Adrenal gland (tissue), 5 donors: ENCODE measurements at regions not wholly inside any gene's neighbourhood (a gene's known extent, or its start where the extent isn't known, plus 50 kb on each side); places are given as distances from the start of the nearest gene placed in this dataset.

ENCODE experiments used
- POLR2A ChIP-seq, 2 donors: fragments of 450-650 bp; IDR thresholded peaks; one replicate each; pipeline ENCODE4 v1.6.1; 2017; ENCODE audit warnings: antibody characterized with exemption in 2 of 2, mild to moderate bottlenecking in 2 of 2, moderate library complexity in 1 of 2
- TF ChIP-seq, protein P1 (sequence below), 6 experiments: fragments of 450-650 bp in 4 of 6; fragments of 200-600 bp in 2 of 6; sonication (generic) in 1 of 6; IDR thresholded peaks; 1 replicate in 5 of 6; 2 replicates in 1 of 6; pipeline versions ENCODE4 v1.5.1 to v1.8.0; 2016 to 2021; ENCODE audit warnings: antibody characterized with exemption in 6 of 6, mild to moderate bottlenecking in 2 of 6, moderate library complexity in 1 of 6
- donor health status: DM: no; HTN: no; CAD: no.

DNA sequence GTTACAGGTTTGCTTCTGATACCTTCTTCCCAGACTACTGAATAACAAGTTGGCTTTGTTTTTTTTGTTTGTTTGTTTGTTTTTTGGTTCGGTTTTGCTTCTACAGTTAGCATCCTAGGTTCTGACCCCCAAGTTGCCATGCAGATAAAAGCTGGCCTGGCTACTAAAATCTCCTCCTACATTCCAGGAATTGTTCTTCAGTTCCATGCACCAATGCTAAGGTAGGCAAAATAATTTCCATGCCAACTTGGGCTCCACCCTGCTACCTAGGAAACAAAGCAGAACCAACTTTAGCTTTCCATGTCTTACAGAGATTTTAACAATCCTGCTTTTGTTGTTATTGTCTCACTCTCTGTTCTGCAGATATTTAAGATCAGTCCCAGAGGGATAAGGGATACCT is 495.5 kb upstream of the SOX9 start:
- TF ChIP-seq, protein P1, sequence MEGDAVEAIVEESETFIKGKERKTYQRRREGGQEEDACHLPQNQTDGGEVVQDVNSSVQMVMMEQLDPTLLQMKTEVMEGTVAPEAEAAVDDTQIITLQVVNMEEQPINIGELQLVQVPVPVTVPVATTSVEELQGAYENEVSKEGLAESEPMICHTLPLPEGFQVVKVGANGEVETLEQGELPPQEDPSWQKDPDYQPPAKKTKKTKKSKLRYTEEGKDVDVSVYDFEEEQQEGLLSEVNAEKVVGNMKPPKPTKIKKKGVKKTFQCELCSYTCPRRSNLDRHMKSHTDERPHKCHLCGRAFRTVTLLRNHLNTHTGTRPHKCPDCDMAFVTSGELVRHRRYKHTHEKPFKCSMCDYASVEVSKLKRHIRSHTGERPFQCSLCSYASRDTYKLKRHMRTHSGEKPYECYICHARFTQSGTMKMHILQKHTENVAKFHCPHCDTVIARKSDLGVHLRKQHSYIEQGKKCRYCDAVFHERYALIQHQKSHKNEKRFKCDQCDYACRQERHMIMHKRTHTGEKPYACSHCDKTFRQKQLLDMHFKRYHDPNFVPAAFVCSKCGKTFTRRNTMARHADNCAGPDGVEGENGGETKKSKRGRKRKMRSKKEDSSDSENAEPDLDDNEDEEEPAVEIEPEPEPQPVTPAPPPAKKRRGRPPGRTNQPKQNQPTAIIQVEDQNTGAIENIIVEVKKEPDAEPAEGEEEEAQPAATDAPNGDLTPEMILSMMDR (IDR thresholded peaks at IDR 0.05), result no peak
- TF ChIP-seq POLR2A (IDR thresholded peaks at IDR 0.05), result no peak
